ENCODE measurements at regions not wholly inside any gene's neighbourhood (a gene's known extent, or its start where the extent isn't known, plus 50 kb on each side); places are given as distances from the start of the nearest gene placed in this dataset.

DNA sequence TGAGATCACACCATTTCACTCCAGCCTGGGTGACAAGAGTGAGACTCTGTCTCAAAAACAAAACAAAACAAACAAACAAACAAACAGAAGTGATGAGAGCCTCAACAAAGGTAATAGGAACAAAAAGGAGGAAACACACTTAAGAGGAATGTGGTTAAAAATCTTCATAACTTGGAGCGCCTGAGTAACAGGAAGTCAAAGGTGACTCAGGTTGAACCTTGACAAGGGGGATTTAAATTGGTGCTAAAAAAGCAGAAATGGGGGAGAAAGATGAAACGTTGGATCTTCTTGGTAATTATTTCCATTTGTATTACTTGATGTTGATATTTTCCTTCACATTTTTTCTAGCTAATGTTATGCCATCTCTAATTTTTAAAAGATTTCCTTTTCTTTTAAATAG lies 318.5 kb upstream of the TCF4 start:
- no peak for TF ChIP-seq OSR1 (CRISPR knock-in tag; IDR thresholded peaks at IDR 0.05)
- TF ChIP-seq ARNTL (CRISPR knock-in tag; IDR thresholded peaks at IDR 0.05; ENCODE audit: borderline replicate concordance, low read depth) = no peak
- TF ChIP-seq, protein P1, sequence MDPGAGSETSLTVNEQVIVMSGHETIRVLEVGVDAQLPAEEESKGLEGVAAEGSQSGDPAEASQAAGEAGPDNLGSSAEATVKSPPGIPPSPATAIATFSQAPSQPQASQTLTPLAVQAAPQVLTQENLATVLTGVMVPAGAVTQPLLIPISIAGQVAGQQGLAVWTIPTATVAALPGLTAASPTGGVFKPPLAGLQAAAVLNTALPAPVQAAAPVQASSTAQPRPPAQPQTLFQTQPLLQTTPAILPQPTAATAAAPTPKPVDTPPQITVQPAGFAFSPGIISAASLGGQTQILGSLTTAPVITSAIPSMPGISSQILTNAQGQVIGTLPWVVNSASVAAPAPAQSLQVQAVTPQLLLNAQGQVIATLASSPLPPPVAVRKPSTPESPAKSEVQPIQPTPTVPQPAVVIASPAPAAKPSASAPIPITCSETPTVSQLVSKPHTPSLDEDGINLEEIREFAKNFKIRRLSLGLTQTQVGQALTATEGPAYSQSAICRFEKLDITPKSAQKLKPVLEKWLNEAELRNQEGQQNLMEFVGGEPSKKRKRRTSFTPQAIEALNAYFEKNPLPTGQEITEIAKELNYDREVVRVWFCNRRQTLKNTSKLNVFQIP (CRISPR knock-in tag; IDR thresholded peaks at IDR 0.05; ENCODE audit: borderline replicate concordance, low read depth) = no peak
- TF ChIP-seq ZNF565 (CRISPR knock-in tag; conservative IDR thresholded peaks at IDR 0.05; ENCODE audit: low read depth) = no peak
- no peak for TF ChIP-seq TCF4 (CRISPR knock-in tag; IDR thresholded peaks at IDR 0.05; ENCODE audit: borderline replicate concordance)
- TF ChIP-seq ZC3H10 (CRISPR knock-in tag; IDR thresholded peaks at IDR 0.05) = no peak
- TF ChIP-seq ZFP3 (CRISPR knock-in tag; IDR thresholded peaks at IDR 0.05) = no peak
- TF ChIP-seq, protein P2, sequence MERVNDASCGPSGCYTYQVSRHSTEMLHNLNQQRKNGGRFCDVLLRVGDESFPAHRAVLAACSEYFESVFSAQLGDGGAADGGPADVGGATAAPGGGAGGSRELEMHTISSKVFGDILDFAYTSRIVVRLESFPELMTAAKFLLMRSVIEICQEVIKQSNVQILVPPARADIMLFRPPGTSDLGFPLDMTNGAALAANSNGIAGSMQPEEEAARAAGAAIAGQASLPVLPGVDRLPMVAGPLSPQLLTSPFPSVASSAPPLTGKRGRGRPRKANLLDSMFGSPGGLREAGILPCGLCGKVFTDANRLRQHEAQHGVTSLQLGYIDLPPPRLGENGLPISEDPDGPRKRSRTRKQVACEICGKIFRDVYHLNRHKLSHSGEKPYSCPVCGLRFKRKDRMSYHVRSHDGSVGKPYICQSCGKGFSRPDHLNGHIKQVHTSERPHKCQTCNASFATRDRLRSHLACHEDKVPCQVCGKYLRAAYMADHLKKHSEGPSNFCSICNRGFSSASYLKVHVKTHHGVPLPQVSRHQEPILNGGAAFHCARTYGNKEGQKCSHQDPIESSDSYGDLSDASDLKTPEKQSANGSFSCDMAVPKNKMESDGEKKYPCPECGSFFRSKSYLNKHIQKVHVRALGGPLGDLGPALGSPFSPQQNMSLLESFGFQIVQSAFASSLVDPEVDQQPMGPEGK (CRISPR knock-in tag; IDR thresholded peaks at IDR 0.05; ENCODE audit: borderline replicate concordance) = no peak
- TF ChIP-seq, protein P3, sequence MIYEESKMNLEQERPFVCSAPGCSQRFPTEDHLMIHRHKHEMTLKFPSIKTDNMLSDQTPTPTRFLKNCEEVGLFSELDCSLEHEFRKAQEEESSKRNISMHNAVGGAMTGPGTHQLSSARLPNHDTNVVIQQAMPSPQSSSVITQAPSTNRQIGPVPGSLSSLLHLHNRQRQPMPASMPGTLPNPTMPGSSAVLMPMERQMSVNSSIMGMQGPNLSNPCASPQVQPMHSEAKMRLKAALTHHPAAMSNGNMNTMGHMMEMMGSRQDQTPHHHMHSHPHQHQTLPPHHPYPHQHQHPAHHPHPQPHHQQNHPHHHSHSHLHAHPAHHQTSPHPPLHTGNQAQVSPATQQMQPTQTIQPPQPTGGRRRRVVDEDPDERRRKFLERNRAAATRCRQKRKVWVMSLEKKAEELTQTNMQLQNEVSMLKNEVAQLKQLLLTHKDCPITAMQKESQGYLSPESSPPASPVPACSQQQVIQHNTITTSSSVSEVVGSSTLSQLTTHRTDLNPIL (CRISPR knock-in tag; IDR thresholded peaks at IDR 0.05; ENCODE audit: low read depth) = no peak
- no peak for TF ChIP-seq ISL1 (CRISPR knock-in tag; IDR thresholded peaks at IDR 0.05)
- TF ChIP-seq BACH2 (CRISPR knock-in tag; IDR thresholded peaks at IDR 0.05; ENCODE audit: borderline replicate concordance) = no peak
- no peak for ATAC-seq

DNA sequence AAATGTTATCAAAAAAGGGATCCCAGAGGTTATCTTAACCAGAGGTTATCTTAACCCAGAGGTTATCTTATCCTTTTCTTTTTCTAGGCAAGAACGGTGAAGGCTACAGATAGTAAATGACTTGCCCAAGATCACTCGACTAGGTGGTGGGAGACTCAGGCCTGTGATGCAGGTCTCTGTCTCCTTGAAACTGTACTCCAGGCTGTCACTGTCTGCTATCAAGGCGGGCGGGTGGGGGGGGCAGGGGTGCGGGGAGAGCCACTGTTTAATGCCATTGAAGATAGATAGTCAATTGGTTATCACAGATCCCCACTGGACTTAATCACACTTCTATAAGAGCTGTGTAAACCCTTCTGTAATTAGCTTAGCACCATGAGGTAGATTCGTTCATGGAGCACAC lies 315.9 kb upstream of the TCF4 start:
- TF ChIP-seq, protein P4, sequence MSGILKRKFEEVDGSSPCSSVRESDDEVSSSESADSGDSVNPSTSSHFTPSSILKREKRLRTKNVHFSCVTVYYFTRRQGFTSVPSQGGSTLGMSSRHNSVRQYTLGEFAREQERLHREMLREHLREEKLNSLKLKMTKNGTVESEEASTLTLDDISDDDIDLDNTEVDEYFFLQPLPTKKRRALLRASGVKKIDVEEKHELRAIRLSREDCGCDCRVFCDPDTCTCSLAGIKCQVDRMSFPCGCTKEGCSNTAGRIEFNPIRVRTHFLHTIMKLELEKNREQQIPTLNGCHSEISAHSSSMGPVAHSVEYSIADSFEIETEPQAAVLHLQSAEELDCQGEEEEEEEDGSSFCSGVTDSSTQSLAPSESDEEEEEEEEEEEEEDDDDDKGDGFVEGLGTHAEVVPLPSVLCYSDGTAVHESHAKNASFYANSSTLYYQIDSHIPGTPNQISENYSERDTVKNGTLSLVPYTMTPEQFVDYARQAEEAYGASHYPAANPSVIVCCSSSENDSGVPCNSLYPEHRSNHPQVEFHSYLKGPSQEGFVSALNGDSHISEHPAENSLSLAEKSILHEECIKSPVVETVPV (CRISPR knock-in tag; IDR thresholded peaks at IDR 0.05) = no peak
- TF ChIP-seq, protein P3 (CRISPR knock-in tag; IDR thresholded peaks at IDR 0.05; ENCODE audit: low read depth) = no peak
- TF ChIP-seq, protein P5, sequence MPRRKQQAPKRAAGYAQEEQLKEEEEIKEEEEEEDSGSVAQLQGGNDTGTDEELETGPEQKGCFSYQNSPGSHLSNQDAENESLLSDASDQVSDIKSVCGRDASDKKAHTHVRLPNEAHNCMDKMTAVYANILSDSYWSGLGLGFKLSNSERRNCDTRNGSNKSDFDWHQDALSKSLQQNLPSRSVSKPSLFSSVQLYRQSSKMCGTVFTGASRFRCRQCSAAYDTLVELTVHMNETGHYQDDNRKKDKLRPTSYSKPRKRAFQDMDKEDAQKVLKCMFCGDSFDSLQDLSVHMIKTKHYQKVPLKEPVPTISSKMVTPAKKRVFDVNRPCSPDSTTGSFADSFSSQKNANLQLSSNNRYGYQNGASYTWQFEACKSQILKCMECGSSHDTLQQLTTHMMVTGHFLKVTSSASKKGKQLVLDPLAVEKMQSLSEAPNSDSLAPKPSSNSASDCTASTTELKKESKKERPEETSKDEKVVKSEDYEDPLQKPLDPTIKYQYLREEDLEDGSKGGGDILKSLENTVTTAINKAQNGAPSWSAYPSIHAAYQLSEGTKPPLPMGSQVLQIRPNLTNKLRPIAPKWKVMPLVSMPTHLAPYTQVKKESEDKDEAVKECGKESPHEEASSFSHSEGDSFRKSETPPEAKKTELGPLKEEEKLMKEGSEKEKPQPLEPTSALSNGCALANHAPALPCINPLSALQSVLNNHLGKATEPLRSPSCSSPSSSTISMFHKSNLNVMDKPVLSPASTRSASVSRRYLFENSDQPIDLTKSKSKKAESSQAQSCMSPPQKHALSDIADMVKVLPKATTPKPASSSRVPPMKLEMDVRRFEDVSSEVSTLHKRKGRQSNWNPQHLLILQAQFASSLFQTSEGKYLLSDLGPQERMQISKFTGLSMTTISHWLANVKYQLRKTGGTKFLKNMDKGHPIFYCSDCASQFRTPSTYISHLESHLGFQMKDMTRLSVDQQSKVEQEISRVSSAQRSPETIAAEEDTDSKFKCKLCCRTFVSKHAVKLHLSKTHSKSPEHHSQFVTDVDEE (CRISPR knock-in tag; IDR thresholded peaks at IDR 0.05) = no peak
- TF ChIP-seq TOX (CRISPR knock-in tag; IDR thresholded peaks at IDR 0.05; ENCODE audit: borderline replicate concordance) = no peak
- TF ChIP-seq ISL1 (CRISPR knock-in tag; IDR thresholded peaks at IDR 0.05) = no peak
- no peak for TF ChIP-seq TCF4 (CRISPR knock-in tag; IDR thresholded peaks at IDR 0.05; ENCODE audit: borderline replicate concordance)
- no peak for TF ChIP-seq ZFP30 (CRISPR knock-in tag; IDR thresholded peaks at IDR 0.05)
- TF ChIP-seq, protein P2 (CRISPR knock-in tag; IDR thresholded peaks at IDR 0.05; ENCODE audit: borderline replicate concordance) = no peak
- no peak for TF ChIP-seq ZFP3 (CRISPR knock-in tag; IDR thresholded peaks at IDR 0.05)
- TF ChIP-seq BACH2 (CRISPR knock-in tag; IDR thresholded peaks at IDR 0.05; ENCODE audit: borderline replicate concordance) = no peak
- TF ChIP-seq ZNF8 (CRISPR knock-in tag; IDR thresholded peaks at IDR 0.05) = no peak
- ATAC-seq = no peak

Measured in SK-N-SH treated with all-trans-retinoic acid at 6 μM for 48 hours (cell line).